OCI-LY7 (cell line): ENCODE measurements at regions not wholly inside any gene's neighbourhood (a gene's known extent, or its start where the extent isn't known, plus 50 kb on each side); places are given as distances from the start of the nearest gene placed in this dataset.
A peak's percentile ranks its signal among the peaks of the same experiment; 100 is the strongest.

Source experiments
- EZH2phosphoT487 ChIP-seq: fragments of 200-600 bp; sonication (generic); IDR thresholded peaks from 2 replicates; pipeline ENCODE4 v1.6.1; 2018; ENCODE audit warnings: low read depth, borderline replicate concordance, mild to moderate bottlenecking, mixed run types, antibody characterized with exemption, low read length, moderate library complexity, mixed read lengths
- TF ChIP-seq, protein P1 (sequence below): fragments of 200-600 bp; sonication (generic); conservative IDR thresholded peaks from 2 replicates; pipeline ENCODE4 v1.5.1; 2014; ENCODE audit warnings: mild to moderate bottlenecking, antibody characterized with exemption, low read length, moderate library complexity, mixed read lengths

DNA sequence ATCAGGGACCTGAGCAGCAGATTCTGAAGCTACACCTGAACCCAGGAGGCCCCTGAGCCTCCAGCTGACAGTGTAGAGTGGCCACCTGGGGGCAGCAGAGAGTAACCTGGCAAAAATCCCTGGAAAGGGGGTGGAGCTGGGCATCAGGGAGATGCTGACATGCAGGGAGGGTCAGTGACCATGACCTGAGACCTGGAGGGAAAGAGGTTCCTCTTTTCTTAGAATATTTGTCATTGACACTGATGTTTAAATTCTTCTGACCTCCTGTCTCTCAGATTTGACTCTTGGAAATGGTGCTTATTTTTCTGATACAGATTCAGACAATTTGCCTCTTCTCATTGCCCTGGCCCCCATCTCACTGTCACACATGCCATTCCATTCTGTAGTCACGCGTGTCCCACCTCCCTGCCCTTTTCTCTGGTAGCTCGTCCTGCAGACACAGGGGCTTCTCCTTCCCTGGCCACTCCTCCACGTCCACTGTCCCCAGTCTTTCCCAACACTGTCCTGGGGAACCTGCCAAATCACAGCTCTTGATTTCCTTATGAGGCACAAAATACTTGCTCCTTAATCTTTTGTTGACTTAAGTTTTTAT, 117.2 kb upstream of the IGLL5 start:
- TF ChIP-seq, protein P1, sequence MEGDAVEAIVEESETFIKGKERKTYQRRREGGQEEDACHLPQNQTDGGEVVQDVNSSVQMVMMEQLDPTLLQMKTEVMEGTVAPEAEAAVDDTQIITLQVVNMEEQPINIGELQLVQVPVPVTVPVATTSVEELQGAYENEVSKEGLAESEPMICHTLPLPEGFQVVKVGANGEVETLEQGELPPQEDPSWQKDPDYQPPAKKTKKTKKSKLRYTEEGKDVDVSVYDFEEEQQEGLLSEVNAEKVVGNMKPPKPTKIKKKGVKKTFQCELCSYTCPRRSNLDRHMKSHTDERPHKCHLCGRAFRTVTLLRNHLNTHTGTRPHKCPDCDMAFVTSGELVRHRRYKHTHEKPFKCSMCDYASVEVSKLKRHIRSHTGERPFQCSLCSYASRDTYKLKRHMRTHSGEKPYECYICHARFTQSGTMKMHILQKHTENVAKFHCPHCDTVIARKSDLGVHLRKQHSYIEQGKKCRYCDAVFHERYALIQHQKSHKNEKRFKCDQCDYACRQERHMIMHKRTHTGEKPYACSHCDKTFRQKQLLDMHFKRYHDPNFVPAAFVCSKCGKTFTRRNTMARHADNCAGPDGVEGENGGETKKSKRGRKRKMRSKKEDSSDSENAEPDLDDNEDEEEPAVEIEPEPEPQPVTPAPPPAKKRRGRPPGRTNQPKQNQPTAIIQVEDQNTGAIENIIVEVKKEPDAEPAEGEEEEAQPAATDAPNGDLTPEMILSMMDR: peak; percentile 93
- no peak for TF ChIP-seq EZH2phosphoT487
